ENCODE measurements at regions not wholly inside any gene's neighbourhood (a gene's known extent, or its start where the extent isn't known, plus 50 kb on each side); places are given as distances from the start of the nearest gene placed in this dataset.

DNA sequence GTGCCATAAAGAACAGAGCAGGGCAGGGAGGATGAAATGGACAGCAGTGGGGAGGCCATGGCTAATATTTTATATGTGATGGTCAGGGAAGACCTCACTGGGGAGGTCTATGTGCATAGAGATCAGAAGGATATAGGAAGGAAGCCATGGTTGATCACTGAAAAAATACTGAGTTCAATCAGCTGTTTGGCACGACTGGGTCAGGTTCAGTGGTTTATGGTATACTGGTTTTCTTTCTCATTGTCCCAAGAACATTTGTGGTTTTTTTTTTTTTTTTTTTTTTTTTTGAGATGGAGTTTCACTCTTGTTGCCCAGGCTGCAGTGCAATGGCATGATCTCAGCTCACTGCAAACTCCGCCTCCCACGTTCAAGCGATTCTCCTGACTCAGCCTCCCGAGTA is 78.3 kb upstream of the TIAM2 start:
- Histone ChIP-seq H3K36me3 (ENCODE audit: control insufficient read depth, insufficient read depth, low read length) (no peaks in the 10 kb centered on the region), H3K9me3 (no peaks in the 10 kb centered on the region), H3K4me3 (ENCODE audit: low read depth, low read length) (no peak overlapping the region), H3K4me1 (no peaks in the 10 kb centered on the region), H3K27me3 (replicated peaks; ENCODE audit: control insufficient read depth, insufficient read depth, low read length) (no peaks in the 10 kb centered on the region)
- intact Hi-C loops (cut with micrococcal nuclease; ENCODE audit: unreplicated experiment): no loop called here
- ChIA-PET CTCF (no interaction called here), POLR2A (no interaction called here)
- Mint-ChIP-seq H3K27ac (ENCODE audit: unreplicated experiment) (no peak overlapping the region), H3K4me3 (ENCODE audit: unreplicated experiment) (no peak overlapping the region), H3K9me3 (ENCODE audit: unreplicated experiment) (no peaks in the 10 kb centered on the region), H3K36me3 (ENCODE audit: insufficient read depth, unreplicated experiment) (no peaks in the 10 kb centered on the region), H3K4me1 (ENCODE audit: low read depth, unreplicated experiment) (no peaks in the 10 kb centered on the region), H3K27me3 (ENCODE audit: insufficient read depth, unreplicated experiment) (no peaks in the 10 kb centered on the region)
- no peak for DNase-seq
- TF ChIP-seq, protein P1, sequence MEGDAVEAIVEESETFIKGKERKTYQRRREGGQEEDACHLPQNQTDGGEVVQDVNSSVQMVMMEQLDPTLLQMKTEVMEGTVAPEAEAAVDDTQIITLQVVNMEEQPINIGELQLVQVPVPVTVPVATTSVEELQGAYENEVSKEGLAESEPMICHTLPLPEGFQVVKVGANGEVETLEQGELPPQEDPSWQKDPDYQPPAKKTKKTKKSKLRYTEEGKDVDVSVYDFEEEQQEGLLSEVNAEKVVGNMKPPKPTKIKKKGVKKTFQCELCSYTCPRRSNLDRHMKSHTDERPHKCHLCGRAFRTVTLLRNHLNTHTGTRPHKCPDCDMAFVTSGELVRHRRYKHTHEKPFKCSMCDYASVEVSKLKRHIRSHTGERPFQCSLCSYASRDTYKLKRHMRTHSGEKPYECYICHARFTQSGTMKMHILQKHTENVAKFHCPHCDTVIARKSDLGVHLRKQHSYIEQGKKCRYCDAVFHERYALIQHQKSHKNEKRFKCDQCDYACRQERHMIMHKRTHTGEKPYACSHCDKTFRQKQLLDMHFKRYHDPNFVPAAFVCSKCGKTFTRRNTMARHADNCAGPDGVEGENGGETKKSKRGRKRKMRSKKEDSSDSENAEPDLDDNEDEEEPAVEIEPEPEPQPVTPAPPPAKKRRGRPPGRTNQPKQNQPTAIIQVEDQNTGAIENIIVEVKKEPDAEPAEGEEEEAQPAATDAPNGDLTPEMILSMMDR (IDR thresholded peaks at IDR 0.05; ENCODE audit: insufficient read depth in 1 of 2, low read depth in 1 of 2, low read length in 1 of 2, severe bottlenecking in 1 of 2, unreplicated experiment in 1 of 2): no peak
- no TSS peak for BruUV-seq (replicated peaks)

DNA sequence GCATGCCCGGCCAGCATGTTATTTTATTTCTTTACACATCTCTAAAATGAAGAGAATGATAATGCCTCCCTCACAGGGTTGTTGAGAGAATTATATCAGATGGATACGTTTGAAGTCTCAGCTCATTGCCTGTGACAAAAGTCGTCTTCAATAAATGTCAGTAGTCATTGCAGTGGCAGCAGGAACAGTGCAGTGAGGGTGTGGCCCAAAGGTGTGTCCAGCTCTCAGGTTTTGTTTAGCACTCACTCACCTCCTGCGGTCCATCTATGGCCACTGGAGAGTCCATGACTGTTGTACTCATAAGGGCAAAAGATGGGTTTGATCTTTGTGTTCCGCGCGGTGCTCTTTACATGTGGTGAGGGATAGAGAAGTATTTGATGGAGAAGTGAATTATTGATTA is 77.2 kb upstream of the TIAM2 start:
- TF ChIP-seq, protein P1 (IDR thresholded peaks at IDR 0.05; ENCODE audit: insufficient read depth in 1 of 2, low read depth in 1 of 2, low read length in 1 of 2, severe bottlenecking in 1 of 2, unreplicated experiment in 1 of 2): no peak
- Mint-ChIP-seq H3K27ac (ENCODE audit: unreplicated experiment) (no peak overlapping the region), H3K4me3 (ENCODE audit: unreplicated experiment) (no peak overlapping the region), H3K4me1 (ENCODE audit: low read depth, unreplicated experiment) (no peaks in the 10 kb centered on the region), H3K27me3 (ENCODE audit: insufficient read depth, unreplicated experiment) (no peaks in the 10 kb centered on the region), H3K36me3 (ENCODE audit: insufficient read depth, unreplicated experiment) (no peaks in the 10 kb centered on the region), H3K9me3 (ENCODE audit: unreplicated experiment) (no peaks in the 10 kb centered on the region)
- ChIA-PET CTCF (no interaction called here), POLR2A (no interaction called here)
- Histone ChIP-seq H3K36me3 (ENCODE audit: control insufficient read depth, insufficient read depth, low read length) (no peaks in the 10 kb centered on the region), H3K4me3 (ENCODE audit: low read depth, low read length) (no peak overlapping the region), H3K27me3 (replicated peaks; ENCODE audit: control insufficient read depth, insufficient read depth, low read length) (no peaks in the 10 kb centered on the region), H3K4me1 (no peaks in the 10 kb centered on the region), H3K9me3 (no peaks in the 10 kb centered on the region)
- peak in 1 of 2 experiments; percentile 7 for DNase-seq
- intact Hi-C loops (cut with micrococcal nuclease; ENCODE audit: unreplicated experiment): no loop called here
- BruUV-seq (replicated peaks): no TSS peak

DNA sequence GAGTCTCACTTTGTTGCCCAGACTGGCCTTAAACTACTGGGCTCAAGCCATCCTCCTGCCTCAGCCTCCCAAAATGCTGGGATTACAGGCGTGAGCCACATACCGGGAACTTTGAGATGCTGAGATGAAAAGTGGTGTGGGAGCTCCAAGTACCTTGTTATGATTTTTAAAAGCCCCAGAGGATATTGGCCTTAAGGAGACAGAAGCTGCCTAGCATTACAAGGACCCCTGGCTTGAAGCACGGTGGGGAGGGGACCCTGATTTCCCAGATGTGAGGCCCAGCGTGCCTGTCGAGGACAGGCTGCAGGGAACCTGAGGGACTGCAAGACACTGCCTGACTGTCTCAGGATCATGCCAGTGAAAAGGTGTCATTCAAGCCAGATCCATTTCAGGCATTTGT is 75.3 kb upstream of the TIAM2 start:
- H3K36me3 Mint-ChIP-seq (ENCODE audit: insufficient read depth, unreplicated experiment): no peaks in the 10 kb centered on the region
- no peaks in the 10 kb centered on the region for H3K9me3 Mint-ChIP-seq (ENCODE audit: unreplicated experiment)
- TF ChIP-seq, protein P1 (IDR thresholded peaks at IDR 0.05; ENCODE audit: insufficient read depth in 1 of 2, low read depth in 1 of 2, low read length in 1 of 2, severe bottlenecking in 1 of 2, unreplicated experiment in 1 of 2): no peak
- no peak overlapping the region for H3K4me3 Mint-ChIP-seq (ENCODE audit: unreplicated experiment)
- intact Hi-C loops (cut with micrococcal nuclease; ENCODE audit: unreplicated experiment): no loop called here
- Histone ChIP-seq H3K36me3 (ENCODE audit: control insufficient read depth, insufficient read depth, low read length) (no peaks in the 10 kb centered on the region), H3K9me3 (no peaks in the 10 kb centered on the region), H3K4me3 (ENCODE audit: low read depth, low read length) (no peak overlapping the region), H3K27me3 (replicated peaks; ENCODE audit: control insufficient read depth, insufficient read depth, low read length) (no peaks in the 10 kb centered on the region), H3K4me1 (no peaks in the 10 kb centered on the region)
- no peaks in the 10 kb centered on the region for H3K4me1 Mint-ChIP-seq (ENCODE audit: low read depth, unreplicated experiment)
- no peaks in the 10 kb centered on the region for H3K27me3 Mint-ChIP-seq (ENCODE audit: insufficient read depth, unreplicated experiment)
- POLR2A ChIA-PET: no interaction called here
- no TSS peak for BruUV-seq (replicated peaks)
- no peak overlapping the region for H3K27ac Mint-ChIP-seq (ENCODE audit: unreplicated experiment)
- peak in 1 of 2 experiments; percentile 6 for DNase-seq
- CTCF ChIA-PET: no interaction called here
